RKO (cell line): ENCODE measurements at regions not wholly inside any gene's neighbourhood (a gene's known extent, or its start where the extent isn't known, plus 50 kb on each side); places are given as distances from the start of the nearest gene placed in this dataset.

ENCODE experiments used
- DNase-seq: peaks from one replicate; pipeline ENCODE4 v3.0.0-alpha.2; 2016; ENCODE audit warnings: low spot score

DNA sequence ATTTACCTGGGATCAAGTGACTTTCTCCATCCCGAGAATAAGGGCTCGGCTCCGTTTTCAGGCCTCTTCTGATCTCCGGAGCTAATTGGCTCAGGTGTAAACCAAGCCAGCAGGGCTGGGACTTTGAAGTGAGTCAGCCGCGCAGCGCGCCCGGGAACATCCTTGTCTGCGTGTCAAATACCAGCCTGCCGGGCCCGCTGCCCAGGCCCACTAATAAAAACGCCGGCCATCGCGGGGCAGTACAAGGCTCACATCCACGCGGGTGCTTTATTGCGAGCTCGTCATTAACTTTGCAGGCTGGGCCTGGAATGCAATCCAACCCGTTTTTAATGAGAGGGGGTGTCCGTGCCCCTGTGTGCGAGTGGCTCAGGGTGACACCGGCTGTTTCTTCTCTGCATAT lies 416.8 kb downstream of the IRX2 start:
- no peak for DNase-seq

DNA sequence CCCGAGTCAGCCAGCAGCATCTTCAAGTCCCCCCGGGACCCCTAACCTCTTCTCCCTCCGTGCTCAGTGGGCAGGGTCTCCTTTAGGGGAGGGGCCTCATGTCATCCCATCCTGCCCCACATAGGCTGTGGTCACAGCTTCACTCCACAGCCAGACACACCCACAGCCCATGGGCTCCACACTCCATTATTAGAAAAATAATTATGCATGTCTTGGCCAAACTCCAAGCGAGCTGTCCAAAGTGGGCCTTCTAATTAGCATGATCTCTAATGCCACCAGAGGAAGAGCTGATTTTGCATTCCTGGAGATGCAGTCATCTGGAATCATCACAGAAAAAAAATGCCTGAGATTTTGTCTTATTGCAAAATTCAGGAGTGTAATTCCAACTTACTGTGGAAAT lies 418.2 kb downstream of the IRX2 start:
- DNase-seq: no peak

DNA sequence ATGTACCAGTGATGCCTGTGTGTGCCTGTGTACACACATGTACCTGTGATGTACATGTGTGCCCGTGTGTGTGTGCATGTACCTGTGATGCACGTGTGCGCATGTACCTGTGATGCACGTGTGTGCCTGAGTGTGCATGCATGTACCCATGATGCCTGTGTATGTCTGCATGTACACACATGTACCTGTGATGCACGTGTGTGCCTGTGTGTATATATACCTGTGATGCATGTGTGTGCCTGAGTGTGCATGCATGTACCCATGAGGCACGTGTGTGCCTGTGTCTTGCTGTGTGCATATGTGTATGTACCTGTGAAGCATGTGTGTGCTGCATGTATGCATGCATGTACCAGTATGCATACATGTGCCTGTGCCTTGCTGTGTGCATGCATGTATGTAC lies 419.0 kb downstream of the IRX2 start:
- DNase-seq: no peak

- DNase-seq: no peak
Measured at GRCh38 chr5:2330325-2331130, 420.9 kb downstream of the IRX2 start.

DNA sequence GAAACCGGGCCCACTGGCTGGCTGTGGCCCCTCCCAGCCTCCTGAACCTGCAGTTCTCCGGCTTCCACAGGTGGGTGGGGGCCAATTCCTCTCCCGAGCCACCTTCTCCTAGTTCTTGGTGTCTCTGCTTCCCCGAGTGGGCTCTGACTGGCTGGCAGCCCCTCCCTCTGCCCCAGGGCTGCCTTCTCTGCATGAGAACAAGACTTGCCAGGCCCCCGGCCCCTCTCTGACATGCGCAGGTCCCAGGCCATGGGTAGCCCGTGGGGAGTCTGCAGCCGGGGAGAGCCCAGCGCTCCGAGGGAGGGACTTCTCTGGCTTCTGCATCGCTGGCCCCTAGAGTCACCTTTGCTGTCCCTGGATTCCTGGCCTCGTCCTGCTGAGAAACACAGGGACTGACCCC lies 421.7 kb downstream of the IRX2 start:
- DNase-seq: no peak

- DNase-seq: no peak
Measured at GRCh38 chr5:2326601-2327000, 424.9 kb downstream of the IRX2 start.

DNA sequence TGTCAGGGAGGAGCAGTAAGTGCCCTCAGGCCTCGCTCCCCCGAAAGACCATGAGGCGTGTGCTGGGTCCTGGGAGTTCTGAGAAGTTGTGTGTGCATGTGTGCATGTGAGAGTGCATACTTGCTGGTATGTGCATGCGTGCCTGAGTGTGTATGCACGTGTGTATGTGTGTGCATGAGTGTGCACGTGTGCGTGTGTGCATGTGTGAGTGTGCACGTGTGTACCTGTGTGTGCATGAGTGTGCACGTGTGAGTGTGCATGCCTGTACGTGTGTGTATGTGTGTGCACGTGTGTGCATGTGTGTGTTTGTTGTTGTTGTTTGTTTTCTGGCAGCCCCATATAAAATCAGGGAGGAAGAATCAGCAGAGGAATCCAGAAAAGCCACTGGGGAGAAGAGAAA lies 426.7 kb downstream of the IRX2 start:
- no peak for DNase-seq

- no peak for DNase-seq
Measured at GRCh38 chr5:2320611-2321010, 430.9 kb downstream of the IRX2 start.

DNA sequence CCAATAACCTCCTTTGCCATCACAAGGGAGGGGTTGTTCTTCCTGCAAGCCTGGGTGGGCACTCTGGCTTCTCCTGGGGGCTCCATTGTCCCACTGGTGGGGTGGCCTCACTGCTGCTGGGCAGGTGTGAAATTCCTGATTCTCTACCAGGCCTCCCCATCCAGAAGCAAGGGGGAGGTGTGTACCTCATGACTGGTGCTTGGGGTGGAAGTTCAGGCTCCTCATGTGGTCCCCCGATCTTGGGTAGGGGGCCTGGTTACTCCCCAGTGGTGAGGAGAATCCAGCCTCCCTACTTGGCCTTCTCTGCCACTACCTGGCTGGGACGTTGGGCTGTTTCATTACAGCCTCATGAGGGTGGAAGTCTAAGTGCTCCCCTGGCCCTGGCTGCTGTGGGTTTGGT lies 433.9 kb downstream of the IRX2 start:
- DNase-seq: no peak

DNA sequence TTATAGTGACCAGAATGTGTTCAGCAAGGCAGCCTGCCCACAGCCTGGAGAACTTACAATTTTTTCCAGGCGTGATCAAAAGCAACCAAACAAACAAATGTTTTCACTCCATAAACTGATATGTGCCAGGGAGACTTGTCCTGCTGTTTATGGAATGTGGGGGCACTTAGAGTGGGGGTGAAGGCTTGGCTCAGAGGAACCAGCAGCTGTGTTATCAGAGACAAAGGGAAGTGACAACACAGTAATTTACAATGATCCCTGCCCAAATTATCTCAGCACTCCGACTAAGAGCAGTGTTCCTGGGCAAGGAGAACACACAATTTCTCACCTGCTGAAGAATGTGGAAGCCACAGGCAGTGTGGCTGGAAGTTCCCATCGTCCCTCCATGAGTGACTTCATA lies 429.1 kb upstream of the IRX4 start:
- DNase-seq: no peak

DNA sequence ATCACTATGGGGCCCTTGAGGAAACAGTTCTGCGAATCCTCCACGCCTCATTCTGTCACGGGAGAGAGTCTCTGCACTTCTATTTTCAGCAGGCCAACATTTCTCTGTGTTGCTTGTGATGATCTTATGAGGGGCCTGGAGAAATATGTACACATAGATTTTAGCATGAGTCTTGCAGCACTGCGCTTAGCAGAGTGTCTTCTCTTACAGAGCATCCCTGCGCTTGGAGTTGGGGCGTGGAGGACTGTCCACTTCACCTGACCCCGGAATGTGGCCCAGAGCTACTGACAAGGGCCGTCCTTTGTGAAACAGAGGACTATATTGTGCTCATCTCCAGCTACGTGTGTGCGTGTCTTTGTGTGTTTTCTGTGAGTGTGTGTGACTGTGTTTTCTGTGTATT lies 428.2 kb upstream of the IRX4 start:
- no peak for DNase-seq

DNA sequence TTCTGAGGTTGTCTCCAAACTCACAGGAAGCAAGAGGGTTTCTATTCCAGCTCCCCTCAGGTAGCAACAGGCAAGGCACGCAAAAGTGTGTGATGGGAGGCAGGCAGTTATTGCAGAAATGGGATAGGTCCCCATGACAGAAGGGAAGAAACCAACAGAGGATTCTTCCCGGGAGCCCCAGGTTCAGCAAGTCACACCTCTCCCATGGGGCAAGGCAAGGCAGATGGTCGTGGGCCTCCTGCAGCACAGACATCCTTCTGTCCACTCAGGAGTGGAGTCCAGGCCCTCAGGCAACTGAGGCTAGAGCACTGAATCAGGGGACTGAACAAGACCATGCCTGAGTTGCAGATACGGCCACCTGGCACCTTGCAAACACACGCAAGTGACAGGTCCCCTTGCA lies 424.9 kb upstream of the IRX4 start:
- no peak for DNase-seq

GRCh38 chr5:2306711-2307110 lies 424.0 kb upstream of the IRX4 start:
- no peak for DNase-seq

DNA sequence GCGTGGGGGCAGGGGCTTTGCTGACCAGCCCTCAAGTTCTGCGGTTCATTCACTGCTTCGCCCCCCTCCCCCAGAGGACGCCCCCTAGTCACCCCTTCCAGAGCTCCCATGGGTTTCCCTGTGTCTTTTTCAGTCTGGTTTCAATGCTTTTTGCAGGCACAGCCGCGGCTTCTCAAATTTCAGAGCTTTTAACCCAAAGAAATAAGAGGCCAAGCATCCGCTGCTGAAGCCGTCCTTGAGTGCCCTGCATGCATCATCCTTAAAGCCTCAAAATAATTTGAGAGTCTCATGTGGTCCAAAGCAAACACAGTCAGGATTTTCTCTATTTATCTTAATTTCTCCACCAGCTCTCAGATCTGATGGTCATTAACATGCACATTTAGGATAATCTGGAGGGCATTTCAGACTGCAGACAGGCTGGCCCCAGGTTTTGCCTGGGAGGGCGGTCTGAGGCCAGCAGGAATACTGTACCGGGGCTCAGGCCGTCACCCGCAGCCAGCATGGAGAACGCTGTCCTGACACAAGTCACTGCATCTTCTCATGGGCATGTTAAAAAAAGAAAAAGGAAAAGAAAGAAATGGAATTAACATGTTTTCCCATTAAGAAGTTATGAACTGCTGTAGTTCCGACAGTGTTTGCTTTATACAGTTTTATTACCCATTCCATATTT lies 420.8 kb upstream of the IRX4 start:
- no peak for DNase-seq

- no peak for DNase-seq
Measured at GRCh38 chr5:2302169-2302568, 419.4 kb upstream of the IRX4 start.

GRCh38 chr5:2300861-2301574 lies 418.3 kb upstream of the IRX4 start:
- DNase-seq: no peak

- DNase-seq: no peak
Measured at GRCh38 chr5:2300421-2300820, 417.7 kb upstream of the IRX4 start.

DNA sequence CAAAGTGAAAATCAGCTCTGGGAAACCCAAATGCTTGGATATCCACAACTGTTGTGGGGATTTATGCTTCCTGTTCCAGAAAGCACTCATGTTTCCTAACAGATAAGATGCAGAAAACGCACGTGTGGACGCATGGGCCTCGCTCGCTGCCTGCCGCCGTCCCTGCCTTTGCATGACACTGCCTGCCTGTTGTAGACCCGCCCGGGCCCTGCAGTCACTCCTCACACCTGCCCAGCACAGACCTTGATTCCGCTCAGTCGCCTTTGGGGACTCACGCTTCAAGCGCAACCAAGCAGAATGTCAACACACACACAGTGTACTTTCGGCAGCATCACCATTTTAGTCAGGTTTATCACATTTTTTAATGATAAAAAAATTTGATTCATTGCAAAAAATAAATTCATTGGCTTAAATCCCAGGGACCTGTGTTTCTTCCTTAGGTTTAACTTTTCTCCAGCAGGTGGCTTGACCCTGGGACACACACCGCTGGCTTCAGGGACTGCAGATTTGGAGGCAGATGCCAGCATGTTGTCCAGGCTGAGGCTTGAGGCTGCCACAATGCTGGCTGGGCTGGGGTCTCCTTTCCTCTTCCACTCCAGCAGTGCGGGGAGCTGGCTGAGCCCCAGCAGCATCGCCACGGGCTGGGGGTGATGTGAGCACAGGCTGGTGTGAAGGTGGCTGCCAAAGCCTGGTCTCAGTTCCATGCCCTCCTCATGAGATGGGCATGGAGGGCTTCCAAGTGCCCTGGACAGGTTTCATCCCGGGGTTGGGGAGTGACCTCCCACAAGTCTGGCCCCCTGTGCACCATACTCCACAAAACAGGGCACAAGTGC lies 416.9 kb upstream of the IRX4 start:
- DNase-seq: no peak

DNA sequence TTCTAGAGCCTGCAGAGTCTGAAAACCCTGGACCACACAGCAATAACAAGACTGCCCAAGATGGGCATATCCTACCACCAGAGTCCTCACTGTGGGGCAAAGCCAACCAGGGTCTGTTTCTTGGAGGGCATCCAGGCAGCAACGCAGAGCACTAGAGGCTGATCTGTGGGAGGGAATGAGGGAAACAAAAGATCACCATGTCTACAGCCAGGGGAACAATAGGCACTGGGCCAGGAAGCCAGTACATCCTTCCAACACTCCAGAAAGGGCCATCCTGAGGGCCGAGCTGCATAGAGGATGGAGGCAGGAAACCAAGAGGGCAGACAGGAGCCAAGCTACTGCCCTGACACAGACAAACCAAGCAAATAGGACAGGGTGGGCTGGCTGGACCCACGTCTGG lies 416.1 kb upstream of the IRX4 start:
- no peak for DNase-seq

DNA sequence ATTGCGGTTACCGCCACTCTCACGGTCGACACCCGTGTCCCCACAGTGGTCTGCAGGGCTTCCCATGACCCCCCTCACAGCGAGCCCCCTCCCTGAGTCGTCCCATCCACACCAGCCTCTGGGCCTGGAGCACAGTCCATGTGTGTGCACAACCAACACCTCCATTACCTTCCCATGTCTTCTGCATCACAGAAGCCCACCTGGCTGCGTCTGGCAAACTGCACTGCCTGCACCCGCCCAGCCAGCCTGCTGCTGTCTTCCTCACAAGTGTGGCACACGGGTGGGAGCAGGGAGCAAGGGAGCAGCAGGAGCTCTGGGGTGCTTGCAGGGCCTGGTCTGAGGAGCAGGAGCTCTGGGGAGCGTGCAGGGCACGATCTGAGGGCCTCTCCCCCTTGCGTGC lies 415.3 kb upstream of the IRX4 start:
- DNase-seq: no peak

DNA sequence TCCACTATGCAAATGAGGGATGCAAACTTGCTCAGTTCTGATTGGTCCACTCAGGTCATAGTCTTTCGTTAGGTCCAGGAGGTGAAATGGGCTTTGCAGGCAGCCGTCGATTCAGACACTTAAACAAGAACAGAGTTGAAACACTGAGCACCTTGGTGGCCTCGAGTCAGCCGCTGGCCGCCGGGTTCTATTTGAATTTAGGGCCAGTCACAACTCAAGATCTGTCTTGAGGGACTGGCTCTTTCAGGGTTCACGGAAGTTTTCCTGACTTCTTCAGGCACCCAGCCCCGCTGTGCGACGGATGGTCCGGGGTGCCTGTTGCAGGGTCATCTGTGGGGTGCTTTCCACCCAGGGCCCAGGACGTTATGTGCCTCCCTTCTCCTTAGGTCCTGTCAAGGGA lies 412.8 kb upstream of the IRX4 start:
- no peak for DNase-seq

DNA sequence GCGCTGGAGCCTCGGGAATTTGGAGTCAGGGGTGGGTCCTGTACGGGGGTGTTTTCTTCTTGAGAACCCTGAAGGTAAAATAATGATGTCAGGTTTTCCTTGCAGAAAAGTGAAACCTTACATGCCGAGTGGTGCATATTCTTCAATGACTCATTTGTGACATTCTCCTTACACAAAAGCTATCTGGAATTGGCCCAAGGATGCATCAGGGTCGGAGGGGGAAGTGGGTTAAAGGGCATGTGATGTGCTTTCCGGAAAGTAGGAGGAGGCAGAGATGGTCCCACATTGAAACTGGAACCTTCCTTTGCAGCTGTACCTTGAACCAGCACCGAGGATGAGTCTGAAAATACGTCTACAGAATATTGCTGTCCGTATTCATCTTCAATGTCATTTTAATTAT lies 411.2 kb upstream of the IRX4 start:
- peak; percentile 10 for DNase-seq
